Fibroblast of mammary gland (primary cell): ENCODE measurements at regions not wholly inside any gene's neighbourhood (a gene's known extent, or its start where the extent isn't known, plus 50 kb on each side); places are given as distances from the start of the nearest gene placed in this dataset.
"Not testable (repeated sequence)": the region's sequence is repeated elsewhere in the genome, so short reads cannot be mapped to it uniquely, and the experiment has no call there.

Source experiments
- DNase-seq: peaks from one replicate; pipeline ENCODE4 v3.0.0-alpha.2; 2010; ENCODE audit warnings: low read depth
- H3K4me3 ChIP-seq: 2 replicates; pipeline ENCODE4 v1.5.1; 2011; ENCODE audit warnings: low read depth, mild to moderate bottlenecking, low read length, moderate library complexity; ENCODE audit not compliant: control insufficient read depth
- CTCF ChIP-seq: conservative IDR thresholded peaks from 2 replicates; pipeline ENCODE4 v1.5.1; 2011; ENCODE audit warnings: low read depth, low read length, inconsistent platforms; ENCODE audit not compliant: control insufficient read depth, insufficient read depth

DNA sequence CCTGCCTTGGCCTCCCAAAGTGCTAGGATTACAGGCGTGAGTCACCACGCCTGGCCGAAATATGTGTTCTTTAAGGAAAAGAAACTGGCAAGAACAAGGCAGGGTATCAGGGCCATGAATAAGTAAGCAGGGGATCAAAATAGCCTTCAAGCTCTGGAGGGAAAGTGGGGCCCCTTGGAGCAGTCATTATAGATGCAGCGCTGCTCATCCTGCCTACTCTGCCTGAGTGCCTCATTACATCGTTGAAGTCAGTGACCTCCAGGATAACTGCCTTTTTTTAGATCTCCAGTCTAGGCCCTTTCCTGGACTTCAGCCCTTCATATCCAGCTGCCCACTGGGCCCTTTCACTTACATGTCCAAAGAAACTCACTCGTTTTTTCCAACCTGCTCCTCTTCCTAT is 69.8 kb upstream of the PPM1B start:
- TF ChIP-seq CTCF, result no peak
- no peak for DNase-seq
- H3K4me3 ChIP-seq, result no peak overlapping the region

GRCh38 chr2:44100351-44100750 is 68.3 kb upstream of the PPM1B start:
- DNase-seq, result peak; percentile 99
- no peak for TF ChIP-seq CTCF
- no peak overlapping the region for H3K4me3 ChIP-seq

DNA sequence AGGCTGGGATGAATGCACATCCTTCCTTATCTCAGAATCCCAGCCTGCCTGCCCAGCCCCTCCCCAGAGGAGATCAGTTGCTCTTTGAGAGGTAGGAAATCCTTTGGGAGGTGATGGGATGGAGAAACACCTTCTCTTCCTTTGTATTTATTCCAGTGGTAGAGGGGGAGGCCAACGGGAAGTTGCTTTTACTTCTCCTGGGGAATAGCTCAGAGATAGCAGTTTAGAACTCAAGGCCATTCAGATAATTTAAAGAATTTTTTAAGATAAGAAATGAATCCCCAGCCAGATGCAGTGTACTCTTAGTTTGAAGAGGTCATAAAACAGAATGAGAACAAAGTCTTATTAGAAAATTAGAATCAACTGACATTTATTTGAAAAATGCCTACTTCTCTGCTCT is 67.4 kb upstream of the PPM1B start:
- DNase-seq, result no peak
- no peak for TF ChIP-seq CTCF
- no peak overlapping the region for H3K4me3 ChIP-seq

- no peak overlapping the region for H3K4me3 ChIP-seq
- no peak for DNase-seq
- TF ChIP-seq CTCF, result no peak
These were observed 65.7 kb upstream of the PPM1B start for GRCh38 chr2:44102790-44103562.

- H3K4me3 ChIP-seq, result no peak overlapping the region
- no peak for DNase-seq
- no peak for TF ChIP-seq CTCF
These were observed 65.0 kb upstream of the PPM1B start for GRCh38 chr2:44103639-44104038.

- no peak overlapping the region for H3K4me3 ChIP-seq
- no peak for DNase-seq
- TF ChIP-seq CTCF, result no peak
These were observed 63.8 kb upstream of the PPM1B start for GRCh38 chr2:44104855-44105271.

GRCh38 chr2:44106509-44106908 is 62.2 kb upstream of the PPM1B start:
- not testable (repeated sequence) for H3K4me3 ChIP-seq
- DNase-seq, result peak; percentile 38
